ENCODE measurements at regions not wholly inside any gene's neighbourhood (a gene's known extent, or its start where the extent isn't known, plus 50 kb on each side); places are given as distances from the start of the nearest gene placed in this dataset.

DNA sequence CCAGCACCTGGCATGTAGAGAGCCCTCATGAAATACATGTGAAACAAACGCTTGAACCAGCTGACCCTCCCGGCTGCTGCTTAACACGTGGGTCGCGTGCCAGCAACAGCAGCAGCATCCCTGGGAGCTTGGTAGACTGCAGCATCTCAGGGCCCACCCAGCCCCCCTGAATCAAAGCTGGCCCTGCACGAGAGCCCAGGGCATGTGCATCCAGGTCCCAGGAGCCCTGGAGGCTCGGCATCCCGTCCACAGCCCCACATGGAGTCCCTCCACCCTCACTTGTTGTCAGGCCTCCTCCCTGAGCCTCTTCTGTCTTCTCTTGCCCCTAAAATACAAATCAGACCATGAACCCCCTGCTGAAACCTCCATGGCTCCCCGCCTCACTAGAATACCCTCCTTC is 123.1 kb downstream of the MATN1 start:
- Histone ChIP-seq H3K27ac (ENCODE audit: low read length) (no peak overlapping the region), H3K9me3 (ENCODE audit: low read length) (no peaks in the 10 kb centered on the region), H3F3A (ENCODE audit: insufficient read depth, low read length, poor library complexity, severe bottlenecking) (no peaks in the 10 kb centered on the region), H3K4me2 (ENCODE audit: low read length) (no peak overlapping the region), H3K27me3 (ENCODE audit: insufficient read depth, low read depth, low read length) (no peaks in the 10 kb centered on the region), H3K9ac (ENCODE audit: low read length) (no peak overlapping the region), H2AFZ (ENCODE audit: low read depth, low read length) (no peak overlapping the region), H3K79me2 (replicated peaks; ENCODE audit: insufficient read depth, low read length) (no peaks in the 10 kb centered on the region), H3K36me3 (ENCODE audit: insufficient read depth, low read length) (no peaks in the 10 kb centered on the region), H3K9me2 (ENCODE audit: insufficient read depth, low read length) (no peaks in the 10 kb centered on the region), H4K20me1 (ENCODE audit: insufficient read depth) (no peaks in the 10 kb centered on the region), H3K4me3 (ENCODE audit: low read length) (no peak overlapping the region)
- TF ChIP-seq POLR2AphosphoS5 (IDR thresholded peaks at IDR 0.05) (no peak), CTCF (IDR thresholded peaks at IDR 0.05; ENCODE audit: poor library complexity, severe bottlenecking) (no peak), EP300 (conservative IDR thresholded peaks at IDR 0.05; ENCODE audit: poor library complexity, severe bottlenecking) (no peak), MXI1 (conservative IDR thresholded peaks at IDR 0.05; ENCODE audit: poor library complexity, severe bottlenecking) (no peak), SMC3 (conservative IDR thresholded peaks at IDR 0.05; ENCODE audit: poor library complexity) (no peak)

DNA sequence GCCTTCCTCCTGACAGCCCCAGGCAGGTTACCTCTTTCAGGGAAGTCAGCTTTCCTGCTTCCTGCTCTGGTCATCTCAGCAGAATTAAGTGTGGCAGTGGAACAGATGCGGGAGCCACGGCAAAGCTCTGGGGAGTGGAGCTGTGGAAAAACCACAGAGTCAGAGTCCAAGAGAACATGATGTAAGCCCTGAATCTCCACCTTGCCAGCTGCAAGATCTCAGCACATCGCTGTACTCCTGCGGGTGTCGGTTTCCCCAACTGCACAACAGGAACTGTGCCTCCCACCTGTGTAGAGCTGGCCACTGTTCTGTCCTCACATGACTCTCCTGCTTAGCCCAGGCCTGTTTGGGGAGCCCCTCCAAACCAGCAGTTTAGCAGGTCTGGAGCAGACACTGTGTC is 123.7 kb downstream of the MATN1 start:
- Histone ChIP-seq H3K4me3 (ENCODE audit: low read length) (no peak overlapping the region), H3K9me3 (ENCODE audit: low read length) (no peaks in the 10 kb centered on the region), H3K27ac (ENCODE audit: low read length) (no peak overlapping the region), H2AFZ (ENCODE audit: low read depth, low read length) (no peak overlapping the region), H3K9ac (ENCODE audit: low read length) (no peak overlapping the region), H3K9me2 (ENCODE audit: insufficient read depth, low read length) (no peaks in the 10 kb centered on the region), H3K4me2 (ENCODE audit: low read length) (no peak overlapping the region), H3K27me3 (ENCODE audit: insufficient read depth, low read depth, low read length) (no peaks in the 10 kb centered on the region), H3K79me2 (replicated peaks; ENCODE audit: insufficient read depth, low read length) (no peaks in the 10 kb centered on the region), H3F3A (ENCODE audit: insufficient read depth, low read length, poor library complexity, severe bottlenecking) (no peaks in the 10 kb centered on the region), H4K20me1 (ENCODE audit: insufficient read depth) (no peaks in the 10 kb centered on the region), H3K36me3 (ENCODE audit: insufficient read depth, low read length) (no peaks in the 10 kb centered on the region)
- TF ChIP-seq SMC3 (conservative IDR thresholded peaks at IDR 0.05; ENCODE audit: poor library complexity) (no peak), CTCF (IDR thresholded peaks at IDR 0.05; ENCODE audit: poor library complexity, severe bottlenecking) (no peak), RAD21 (conservative IDR thresholded peaks at IDR 0.05) (no peak), POLR2AphosphoS5 (IDR thresholded peaks at IDR 0.05) (no peak), EP300 (conservative IDR thresholded peaks at IDR 0.05; ENCODE audit: poor library complexity, severe bottlenecking) (no peak), EZH2 (IDR thresholded peaks at IDR 0.05; ENCODE audit: borderline replicate concordance, insufficient read depth, low read length, poor library complexity, severe bottlenecking) (no peak), TAF1 (IDR thresholded peaks at IDR 0.05; ENCODE audit: low read depth) (no peak), MXI1 (conservative IDR thresholded peaks at IDR 0.05; ENCODE audit: poor library complexity, severe bottlenecking) (no peak)
- TF ChIP-seq, protein P1, sequence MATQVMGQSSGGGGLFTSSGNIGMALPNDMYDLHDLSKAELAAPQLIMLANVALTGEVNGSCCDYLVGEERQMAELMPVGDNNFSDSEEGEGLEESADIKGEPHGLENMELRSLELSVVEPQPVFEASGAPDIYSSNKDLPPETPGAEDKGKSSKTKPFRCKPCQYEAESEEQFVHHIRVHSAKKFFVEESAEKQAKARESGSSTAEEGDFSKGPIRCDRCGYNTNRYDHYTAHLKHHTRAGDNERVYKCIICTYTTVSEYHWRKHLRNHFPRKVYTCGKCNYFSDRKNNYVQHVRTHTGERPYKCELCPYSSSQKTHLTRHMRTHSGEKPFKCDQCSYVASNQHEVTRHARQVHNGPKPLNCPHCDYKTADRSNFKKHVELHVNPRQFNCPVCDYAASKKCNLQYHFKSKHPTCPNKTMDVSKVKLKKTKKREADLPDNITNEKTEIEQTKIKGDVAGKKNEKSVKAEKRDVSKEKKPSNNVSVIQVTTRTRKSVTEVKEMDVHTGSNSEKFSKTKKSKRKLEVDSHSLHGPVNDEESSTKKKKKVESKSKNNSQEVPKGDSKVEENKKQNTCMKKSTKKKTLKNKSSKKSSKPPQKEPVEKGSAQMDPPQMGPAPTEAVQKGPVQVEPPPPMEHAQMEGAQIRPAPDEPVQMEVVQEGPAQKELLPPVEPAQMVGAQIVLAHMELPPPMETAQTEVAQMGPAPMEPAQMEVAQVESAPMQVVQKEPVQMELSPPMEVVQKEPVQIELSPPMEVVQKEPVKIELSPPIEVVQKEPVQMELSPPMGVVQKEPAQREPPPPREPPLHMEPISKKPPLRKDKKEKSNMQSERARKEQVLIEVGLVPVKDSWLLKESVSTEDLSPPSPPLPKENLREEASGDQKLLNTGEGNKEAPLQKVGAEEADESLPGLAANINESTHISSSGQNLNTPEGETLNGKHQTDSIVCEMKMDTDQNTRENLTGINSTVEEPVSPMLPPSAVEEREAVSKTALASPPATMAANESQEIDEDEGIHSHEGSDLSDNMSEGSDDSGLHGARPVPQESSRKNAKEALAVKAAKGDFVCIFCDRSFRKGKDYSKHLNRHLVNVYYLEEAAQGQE (IDR thresholded peaks at IDR 0.05; ENCODE audit: borderline replicate concordance), result no peak

All from neural cell (in vitro differentiated cells).